Neural progenitor cell (in vitro differentiated cells): ENCODE measurements at regions not wholly inside any gene's neighbourhood (a gene's known extent, or its start where the extent isn't known, plus 50 kb on each side); places are given as distances from the start of the nearest gene placed in this dataset.

ENCODE experiments used
- CTCF ChIP-seq: fragments of 200-600 bp; sonication (generic); IDR thresholded peaks from 2 replicates; pipeline ENCODE4 v1.5.1; 2017; ENCODE audit warnings: antibody characterized with exemption, mild to moderate bottlenecking
- EZH2 ChIP-seq: fragments of 200-600 bp; sonication (generic); IDR thresholded peaks from 2 replicates; pipeline ENCODE4 v1.6.1; 2017; ENCODE audit warnings: antibody characterized with exemption, mild to moderate bottlenecking, moderate library complexity

GRCh38 chrX:39692796-39693195, 405.0 kb downstream of the BCOR start:
- TF ChIP-seq EZH2 (no peak), CTCF (no peak)
